ENCODE measurements at regions not wholly inside any gene's neighbourhood (a gene's known extent, or its start where the extent isn't known, plus 50 kb on each side); places are given as distances from the start of the nearest gene placed in this dataset.

- Mint-ChIP-seq H3K4me3 (no peak overlapping the region), H3K9me3 (no peaks in the 10 kb centered on the region), H3K27me3 (no peaks in the 10 kb centered on the region), H3K27ac (no peak overlapping the region), H3K36me3 (ENCODE audit: low read depth) (no peaks in the 10 kb centered on the region), H3K4me1 (ENCODE audit: low read depth) (no peaks in the 10 kb centered on the region)
- intact Hi-C loops (cut with micrococcal nuclease) = no loop called here
Observed at GRCh38 chr10:130607366-130607765, 471.2 kb downstream of the GLRX3 start.

- Mint-ChIP-seq H3K27ac (no peak overlapping the region), H3K4me1 (ENCODE audit: low read depth) (no peaks in the 10 kb centered on the region), H3K36me3 (ENCODE audit: low read depth) (no peaks in the 10 kb centered on the region), H3K27me3 (peaks cover 4% of the 10 kb centered on the region), H3K4me3 (no peak overlapping the region), H3K9me3 (no peaks in the 10 kb centered on the region)
- intact Hi-C loops (cut with micrococcal nuclease) = no loop called here
Observed at GRCh38 chr10:130611239-130611638, 475.0 kb downstream of the GLRX3 start.

DNA sequence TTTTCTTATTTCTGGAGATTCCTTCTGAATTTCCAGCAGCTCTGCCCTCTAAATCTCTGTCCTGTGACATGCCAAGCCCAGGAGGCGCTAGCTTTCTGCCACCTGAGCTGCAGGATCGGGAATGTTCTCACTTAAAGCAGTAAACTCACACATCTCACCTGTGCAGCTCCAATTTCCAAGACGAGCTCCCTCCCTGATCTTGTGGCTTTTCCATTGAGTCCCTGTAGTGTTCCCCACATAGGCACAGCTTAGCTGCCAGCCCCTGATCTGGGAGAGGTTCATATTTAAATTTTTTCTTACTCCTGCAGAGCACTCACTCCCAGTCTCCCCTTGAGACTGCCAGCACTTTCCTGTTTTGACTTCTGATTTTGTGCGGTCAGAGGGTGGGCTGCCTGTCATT is 479.3 kb downstream of the GLRX3 start:
- Mint-ChIP-seq H3K27me3 (peaks cover 20% of the 10 kb centered on the region), H3K4me1 (ENCODE audit: low read depth) (no peaks in the 10 kb centered on the region), H3K36me3 (ENCODE audit: low read depth) (no peaks in the 10 kb centered on the region), H3K9me3 (no peaks in the 10 kb centered on the region), H3K27ac (no peak overlapping the region), H3K4me3 (no peak overlapping the region)
- intact Hi-C loops (cut with micrococcal nuclease) = no loop called here

- H3K4me3 Mint-ChIP-seq = no peak overlapping the region
- no peaks in the 10 kb centered on the region for H3K36me3 Mint-ChIP-seq (ENCODE audit: low read depth)
- intact Hi-C loops (cut with micrococcal nuclease) = no loop called here
- H3K9me3 Mint-ChIP-seq = no peaks in the 10 kb centered on the region
- no peaks in the 10 kb centered on the region for H3K4me1 Mint-ChIP-seq (ENCODE audit: low read depth)
- H3K27ac Mint-ChIP-seq = no peak overlapping the region
- H3K27me3 Mint-ChIP-seq = peaks cover 20% of the 10 kb centered on the region
Observed at GRCh38 chr10:130617985-130618384, 481.8 kb downstream of the GLRX3 start.

DNA sequence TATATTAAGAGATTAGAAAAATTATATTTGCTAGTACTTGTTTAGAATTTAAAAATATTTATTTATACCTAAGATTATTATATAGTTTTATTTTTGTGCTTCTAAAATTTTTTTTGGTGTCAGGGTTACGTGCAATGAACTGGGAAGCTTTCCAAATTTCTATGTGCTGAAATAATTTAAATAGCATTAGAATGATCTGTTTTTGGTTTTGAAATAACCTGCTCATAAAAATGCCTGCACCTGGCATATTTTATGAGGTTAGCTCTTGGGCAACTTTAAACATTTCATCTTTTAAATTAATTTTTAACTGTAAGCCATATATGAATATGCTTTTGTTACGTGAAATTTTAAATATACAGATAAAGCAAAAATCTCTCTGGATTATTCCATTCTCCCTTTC is 482.5 kb downstream of the GLRX3 start:
- Mint-ChIP-seq H3K27me3 (peaks cover 20% of the 10 kb centered on the region), H3K36me3 (ENCODE audit: low read depth) (no peaks in the 10 kb centered on the region), H3K4me1 (ENCODE audit: low read depth) (no peaks in the 10 kb centered on the region), H3K27ac (no peak overlapping the region), H3K9me3 (no peaks in the 10 kb centered on the region), H3K4me3 (no peak overlapping the region)
- intact Hi-C loops (cut with micrococcal nuclease) = no loop called here

- no peaks in the 10 kb centered on the region for H3K36me3 Mint-ChIP-seq (ENCODE audit: low read depth)
- no peak overlapping the region for H3K27ac Mint-ChIP-seq
- H3K27me3 Mint-ChIP-seq = peaks cover 16% of the 10 kb centered on the region
- no peaks in the 10 kb centered on the region for H3K4me1 Mint-ChIP-seq (ENCODE audit: low read depth)
- intact Hi-C loops (cut with micrococcal nuclease) = no loop called here
- H3K9me3 Mint-ChIP-seq = no peaks in the 10 kb centered on the region
- H3K4me3 Mint-ChIP-seq = no peak overlapping the region
Observed at GRCh38 chr10:130621231-130621775, 485.1 kb downstream of the GLRX3 start.

DNA sequence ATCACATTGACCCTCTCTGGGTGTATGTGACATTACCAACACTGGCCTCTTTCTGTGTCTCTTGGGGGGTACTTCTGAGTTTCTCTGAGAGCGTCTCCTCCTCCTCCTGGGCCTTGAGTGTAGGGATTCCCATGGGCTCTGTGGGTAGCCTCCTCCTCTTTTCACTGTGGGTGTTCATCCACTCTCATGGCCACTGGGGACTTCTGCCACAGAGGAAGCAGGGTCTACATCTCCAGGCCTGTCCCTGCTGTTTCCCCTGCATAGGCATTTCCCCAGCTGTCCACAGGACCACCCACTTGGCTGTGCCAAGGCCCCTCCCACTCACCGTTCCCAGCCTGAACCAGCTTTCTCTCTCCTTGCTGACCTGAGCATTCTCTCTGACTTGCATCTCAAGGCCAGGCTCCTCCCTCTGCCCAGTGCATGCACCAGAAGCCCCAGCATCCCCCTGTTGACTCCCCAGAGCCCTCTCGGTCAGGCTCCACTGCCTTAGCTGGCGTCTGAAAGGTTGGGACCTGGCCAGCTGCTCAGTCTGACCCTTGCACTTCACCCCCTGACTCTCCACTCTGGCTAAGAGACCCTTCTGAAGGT is 487.6 kb downstream of the GLRX3 start:
- H3K4me1 Mint-ChIP-seq (ENCODE audit: low read depth) = peaks cover 6% of the 10 kb centered on the region
- H3K27ac Mint-ChIP-seq = no peak overlapping the region

DNA sequence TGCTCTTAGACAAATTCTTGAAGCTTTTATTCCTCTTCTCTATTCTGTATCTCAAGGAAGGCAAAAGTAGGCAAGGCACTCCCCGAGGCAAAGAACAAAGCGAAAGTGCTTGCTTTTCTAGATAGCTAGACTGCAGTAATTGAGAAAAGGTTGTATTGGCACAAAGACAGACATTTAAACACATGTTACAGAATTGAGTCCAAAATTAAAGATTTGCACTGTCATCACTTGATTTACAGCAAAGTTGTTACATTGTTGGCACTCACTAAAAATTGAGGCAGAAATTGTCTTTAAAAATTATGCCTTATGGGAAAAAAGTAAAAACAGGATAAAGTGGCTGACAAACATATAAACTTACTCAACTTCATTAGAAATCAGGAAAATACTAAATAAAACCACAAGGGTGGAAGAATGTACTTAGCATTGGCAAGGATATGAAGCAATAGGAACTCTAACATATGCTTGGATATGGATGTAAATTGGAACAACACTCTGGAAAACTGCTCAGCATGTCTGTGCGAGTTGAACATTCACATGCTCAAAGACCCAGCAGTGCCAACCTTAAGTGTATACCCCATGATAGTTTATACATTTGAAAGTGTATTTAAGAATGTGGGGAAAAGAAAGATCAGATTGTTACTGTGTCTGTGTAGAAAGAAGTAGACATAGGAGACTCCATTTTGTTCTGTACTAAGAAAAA is 491.3 kb downstream of the GLRX3 start:
- Mint-ChIP-seq H3K36me3 (ENCODE audit: low read depth) (no peaks in the 10 kb centered on the region), H3K4me1 (ENCODE audit: low read depth) (peaks cover 31% of the 10 kb centered on the region), H3K4me3 (no peak overlapping the region), H3K9me3 (no peaks in the 10 kb centered on the region), H3K27me3 (no peaks in the 10 kb centered on the region), H3K27ac (no peak overlapping the region)
- intact Hi-C loops (cut with micrococcal nuclease) = no loop called here

More for the DNA sequence above, 487.6 kb downstream of the GLRX3 start:
- H3K4me3 Mint-ChIP-seq = no peak overlapping the region
- peaks cover 3% of the 10 kb centered on the region for H3K27me3 Mint-ChIP-seq
- H3K9me3 Mint-ChIP-seq = no peaks in the 10 kb centered on the region
- intact Hi-C loops (cut with micrococcal nuclease) = no loop called here
- no peaks in the 10 kb centered on the region for H3K36me3 Mint-ChIP-seq (ENCODE audit: low read depth)

- Mint-ChIP-seq H3K36me3 (ENCODE audit: low read depth) (no peaks in the 10 kb centered on the region), H3K27ac (no peak overlapping the region), H3K4me3 (no peak overlapping the region), H3K27me3 (peaks cover 4% of the 10 kb centered on the region), H3K9me3 (no peaks in the 10 kb centered on the region), H3K4me1 (ENCODE audit: low read depth) (peaks cover 44% of the 10 kb centered on the region)
- intact Hi-C loops (cut with micrococcal nuclease) = no loop called here
Observed at GRCh38 chr10:130630135-130630534, 493.9 kb downstream of the GLRX3 start.

DNA sequence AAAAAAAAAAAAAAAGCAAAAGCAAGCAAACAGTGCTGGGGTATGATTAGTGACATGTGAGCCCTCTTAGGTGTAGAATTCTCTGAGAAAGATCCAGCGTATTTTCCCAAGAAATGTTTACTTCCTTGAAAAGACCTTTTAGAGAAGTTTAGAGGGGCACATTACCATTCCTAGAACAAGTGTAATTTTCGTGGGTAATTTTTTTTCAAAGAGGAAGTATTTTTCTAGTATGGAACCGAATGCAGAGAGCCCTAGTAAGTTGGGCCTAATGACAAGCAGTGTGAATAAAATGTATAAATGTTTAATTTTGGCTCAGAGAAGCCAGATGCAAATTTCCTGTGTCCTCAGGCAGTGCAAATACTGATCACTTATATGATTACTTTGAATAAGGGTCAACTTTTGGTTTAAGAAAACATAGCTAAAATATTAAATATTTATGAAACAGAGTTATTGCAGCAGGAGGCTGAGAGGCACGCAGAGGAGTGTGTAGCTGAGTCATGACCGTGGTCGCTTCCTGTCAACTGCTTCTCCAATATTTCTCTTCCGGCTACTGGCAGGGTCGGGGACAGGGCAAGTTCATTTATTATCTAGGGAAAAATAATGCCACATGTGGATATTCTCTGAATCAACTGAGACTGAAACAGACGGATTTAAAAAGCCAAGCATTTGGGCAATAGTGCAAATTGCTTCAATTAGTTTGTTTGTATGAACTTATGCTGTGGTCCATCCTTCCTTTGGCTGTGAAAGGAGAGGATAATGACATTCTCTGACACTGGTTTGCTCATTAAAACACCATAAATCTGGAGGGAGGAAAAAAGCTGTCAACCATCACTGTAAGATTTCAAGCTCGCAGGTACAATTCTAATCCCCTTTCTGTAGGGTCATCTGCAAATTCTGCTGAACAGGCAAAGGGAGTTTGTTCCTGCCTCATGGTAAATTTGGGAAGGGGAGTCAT is 495.2 kb downstream of the GLRX3 start:
- Mint-ChIP-seq H3K9me3 (no peaks in the 10 kb centered on the region), H3K27me3 (peaks cover 13% of the 10 kb centered on the region), H3K4me3 (no peak overlapping the region)

GRCh38 chr10:130634816-130635215 is 498.6 kb downstream of the GLRX3 start:
- Mint-ChIP-seq H3K27ac (no peak overlapping the region), H3K9me3 (peaks cover 14% of the 10 kb centered on the region), H3K27me3 (peaks cover 16% of the 10 kb centered on the region), H3K4me1 (ENCODE audit: low read depth) (peaks cover 72% of the 10 kb centered on the region), H3K36me3 (ENCODE audit: low read depth) (no peaks in the 10 kb centered on the region), H3K4me3 (no peak overlapping the region)
- intact Hi-C loops (cut with micrococcal nuclease) = no loop called here

More for the DNA sequence above, 495.2 kb downstream of the GLRX3 start:
- Mint-ChIP-seq H3K36me3 (ENCODE audit: low read depth) (no peaks in the 10 kb centered on the region), H3K4me1 (ENCODE audit: low read depth) (peaks cover 57% of the 10 kb centered on the region), H3K27ac (peak overlapping the region; percentile 87)
- intact Hi-C loops (cut with micrococcal nuclease) = no loop called here

GRCh38 chr10:130635528-130635927 is 499.3 kb downstream of the GLRX3 start:
- H3K4me3 Mint-ChIP-seq = no peak overlapping the region
- H3K27me3 Mint-ChIP-seq = peaks cover 16% of the 10 kb centered on the region
- H3K4me1 Mint-ChIP-seq (ENCODE audit: low read depth) = peaks cover 71% of the 10 kb centered on the region
- no peaks in the 10 kb centered on the region for H3K36me3 Mint-ChIP-seq (ENCODE audit: low read depth)
- H3K27ac Mint-ChIP-seq = peak overlapping the region; percentile 45
- intact Hi-C loops (cut with micrococcal nuclease) = no loop called here
- H3K9me3 Mint-ChIP-seq = peaks cover 18% of the 10 kb centered on the region

DNA sequence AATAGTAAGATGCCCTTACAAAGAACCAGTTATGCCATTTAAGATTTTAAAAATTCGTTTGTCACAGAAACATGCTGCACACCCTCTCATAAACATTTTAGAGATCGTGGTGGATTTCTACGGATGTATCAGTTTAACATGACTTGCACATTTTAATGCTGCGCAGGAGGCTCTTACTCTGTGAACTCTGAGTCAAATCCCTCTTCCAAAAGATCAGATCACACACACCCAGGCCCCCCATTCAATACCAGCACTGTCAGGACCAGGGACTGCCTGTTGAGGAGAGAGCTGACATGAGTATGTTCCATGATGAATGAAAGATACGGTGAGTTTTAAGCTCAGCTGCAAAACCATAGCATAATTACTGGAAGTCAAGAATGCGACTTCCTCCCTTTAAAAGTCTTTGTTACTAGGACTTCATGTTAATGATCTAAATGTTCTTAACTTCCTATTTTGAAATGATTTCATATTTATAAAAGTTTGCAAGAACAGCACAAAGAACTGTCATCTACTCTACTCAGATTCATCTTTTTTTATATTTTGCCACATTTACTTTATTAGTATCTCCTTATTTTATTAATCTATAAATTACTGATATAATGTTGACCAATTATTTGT is 500.2 kb downstream of the GLRX3 start:
- peaks cover 17% of the 10 kb centered on the region for H3K27me3 Mint-ChIP-seq
- peaks cover 65% of the 10 kb centered on the region for H3K4me1 Mint-ChIP-seq (ENCODE audit: low read depth)
- peak overlapping the region; percentile 42 for H3K4me3 Mint-ChIP-seq
- peaks cover 18% of the 10 kb centered on the region for H3K9me3 Mint-ChIP-seq
- no peaks in the 10 kb centered on the region for H3K36me3 Mint-ChIP-seq (ENCODE audit: low read depth)
- H3K27ac Mint-ChIP-seq = peak overlapping the region; percentile 45
- intact Hi-C loops (cut with micrococcal nuclease) = no loop called here

All from dendritic cell treated with granulocyte-macrophage colony-stimulating factor and Interleukin-4, amounts not matched to agents 40 ng/mL and 50 ng/mL, for 4 days (primary cell).